Activated CD4-positive, alpha-beta T cell treated with anti-CD3 and anti-CD28 coated beads, Interleukin-2, Interleukin-6, amounts not matched to agents 100 ng/mL and 50 ng/mL, durations not matched to agents 16 hours and 8 hours (primary cell): ENCODE measurements at regions not wholly inside any gene's neighbourhood (a gene's known extent, or its start where the extent isn't known, plus 50 kb on each side); places are given as distances from the start of the nearest gene placed in this dataset.
"Not testable (repeated sequence)": the region's sequence is repeated elsewhere in the genome, so short reads cannot be mapped to it uniquely, and the experiment has no call there.

Source experiments
- DNase-seq: peaks from one replicate; pipeline ENCODE4 v3.0.0-alpha.2; 2020

DNA sequence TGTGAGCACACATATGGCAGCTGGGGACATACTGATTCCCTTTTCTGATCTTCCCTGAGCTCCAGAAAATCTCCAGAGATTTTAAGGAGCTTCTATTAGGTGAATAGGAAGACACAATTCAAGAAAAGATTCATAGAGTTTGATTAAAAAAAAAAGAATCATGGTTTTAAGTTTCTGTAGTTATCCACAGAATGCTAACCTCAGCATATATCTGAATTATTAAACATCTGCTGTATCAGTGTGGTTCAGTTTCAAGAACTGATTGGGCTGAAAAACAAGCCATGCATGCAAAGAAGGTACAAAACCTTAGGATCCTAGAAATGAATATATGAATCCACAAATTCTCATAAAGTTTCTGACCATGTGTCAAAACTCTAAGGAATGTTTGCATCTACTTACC lies 94.1 kb upstream of the ZNF438 start:
- DNase-seq = no peak

DNA sequence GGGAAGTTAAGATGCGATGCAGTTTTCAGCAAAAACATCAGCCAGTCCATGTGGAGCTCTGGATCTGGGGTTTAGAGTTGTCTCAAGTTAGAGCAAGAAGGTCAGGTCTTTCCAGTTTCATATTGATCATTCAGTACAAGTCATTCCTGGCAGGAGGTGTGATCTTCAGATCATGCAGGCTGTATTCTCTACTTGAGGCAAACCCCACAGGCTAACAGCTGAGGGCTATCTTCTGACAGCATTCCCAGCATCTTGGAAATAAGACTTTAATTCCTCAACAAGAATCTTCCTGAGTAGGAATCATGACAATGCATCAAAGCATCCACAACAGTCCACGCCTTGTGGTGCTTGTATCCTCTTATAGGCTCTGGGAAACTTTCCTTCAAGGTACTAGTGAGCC lies 94.9 kb upstream of the ZNF438 start:
- DNase-seq = no peak

DNA sequence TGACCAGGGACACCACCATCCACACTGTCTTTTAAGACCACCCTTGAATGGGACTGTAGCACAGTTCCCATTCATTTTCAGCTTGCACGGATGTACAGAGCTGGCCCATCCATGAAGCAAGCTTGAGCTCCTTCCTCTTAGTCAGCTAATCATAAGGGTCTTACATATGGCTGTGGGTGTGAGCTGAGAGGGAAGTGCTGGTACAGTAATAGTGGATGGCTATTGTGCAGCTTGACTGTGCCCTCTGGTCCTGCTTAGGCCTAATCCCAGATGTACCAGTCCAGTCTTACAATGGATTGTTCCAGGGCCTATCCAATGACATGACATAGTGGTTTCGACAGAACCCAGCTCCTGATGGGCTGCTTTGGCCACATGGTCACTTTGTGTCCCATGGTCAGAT lies 96.9 kb upstream of the ZNF438 start:
- no peak for DNase-seq

DNA sequence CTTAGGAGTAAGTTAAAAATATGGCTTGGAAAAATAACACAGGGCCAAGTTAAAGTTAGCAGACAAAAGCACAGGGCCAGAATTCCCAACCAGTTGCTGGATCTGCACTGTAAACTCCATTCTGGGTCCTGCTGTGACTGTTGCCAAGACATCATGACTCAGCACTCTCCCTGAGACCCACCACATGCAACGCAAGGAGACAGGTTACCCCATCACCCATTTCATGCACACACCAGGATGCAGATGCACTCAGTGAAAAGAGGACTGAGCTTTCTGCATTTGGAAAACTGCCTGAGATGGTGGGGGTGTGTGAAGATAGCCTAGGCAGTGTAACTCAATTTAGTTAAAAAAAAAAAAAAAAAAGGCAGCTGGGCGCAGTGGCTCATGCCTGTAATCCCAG lies 97.6 kb upstream of the ZNF438 start:
- DNase-seq = no peak

DNA sequence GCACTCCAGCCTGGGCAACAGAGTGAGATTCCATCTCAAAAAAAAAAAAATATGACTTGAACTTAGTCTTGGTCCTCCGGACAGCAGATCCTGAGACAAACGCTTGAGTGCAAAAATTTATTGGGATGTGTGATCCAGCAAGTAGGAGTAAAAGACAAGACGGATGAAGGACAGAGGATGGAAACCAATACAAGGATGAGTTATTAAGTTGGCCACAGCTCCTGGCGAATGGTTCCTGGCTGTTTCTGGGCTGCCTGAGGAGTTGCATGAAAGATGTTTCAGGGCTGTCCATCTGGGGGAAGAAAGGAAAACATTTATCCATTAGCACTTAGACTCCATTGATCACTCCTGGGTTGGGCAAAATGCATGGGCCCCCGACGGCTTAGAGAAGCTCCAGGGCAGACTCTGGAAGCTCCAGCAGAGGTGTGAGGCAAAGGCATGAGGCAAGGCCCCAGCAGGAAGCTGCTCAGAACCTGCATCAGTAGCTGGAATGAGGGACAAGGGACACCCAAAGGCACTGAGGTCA lies 98.3 kb upstream of the ZNF438 start:
- no peak for DNase-seq

DNA sequence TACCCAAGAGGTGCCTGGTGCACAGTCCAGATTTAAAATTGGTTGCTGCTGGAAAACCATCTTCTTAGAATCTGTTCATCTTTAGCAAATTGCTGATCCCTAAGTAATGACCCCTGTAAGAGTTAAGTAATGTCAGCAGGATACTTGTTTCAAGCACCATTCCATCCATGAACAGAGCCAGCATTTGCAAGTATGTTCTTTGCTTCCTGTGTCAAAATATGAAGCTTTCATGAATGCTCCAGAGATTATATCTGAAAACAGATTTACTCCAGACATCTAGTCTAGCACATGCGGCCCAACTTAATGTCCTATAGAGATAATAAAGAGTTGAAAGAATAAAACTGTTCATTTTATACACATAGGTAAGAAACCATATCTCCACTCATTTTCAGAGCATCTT lies 98.7 kb upstream of the ZNF438 start:
- no peak for DNase-seq

DNA sequence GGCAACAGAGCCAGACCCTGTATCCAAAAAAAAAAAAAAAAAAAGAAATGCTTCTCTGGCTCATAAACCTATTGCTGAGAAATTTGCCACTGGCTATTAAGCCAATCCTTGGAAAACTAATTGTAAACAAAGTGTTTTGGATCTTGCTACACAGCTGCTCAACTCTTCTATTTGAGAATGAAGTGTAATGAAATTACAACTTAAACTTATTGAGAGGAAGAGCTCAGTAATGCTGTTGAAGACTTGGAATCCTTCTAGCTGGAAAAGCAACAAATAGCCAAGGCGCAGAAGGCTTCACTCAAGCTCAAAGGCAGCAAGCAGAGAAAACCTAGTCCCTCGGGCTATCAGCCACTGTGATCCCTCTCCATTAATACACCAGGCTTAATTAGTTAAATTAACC lies 99.6 kb upstream of the ZNF438 start:
- no peak for DNase-seq

DNA sequence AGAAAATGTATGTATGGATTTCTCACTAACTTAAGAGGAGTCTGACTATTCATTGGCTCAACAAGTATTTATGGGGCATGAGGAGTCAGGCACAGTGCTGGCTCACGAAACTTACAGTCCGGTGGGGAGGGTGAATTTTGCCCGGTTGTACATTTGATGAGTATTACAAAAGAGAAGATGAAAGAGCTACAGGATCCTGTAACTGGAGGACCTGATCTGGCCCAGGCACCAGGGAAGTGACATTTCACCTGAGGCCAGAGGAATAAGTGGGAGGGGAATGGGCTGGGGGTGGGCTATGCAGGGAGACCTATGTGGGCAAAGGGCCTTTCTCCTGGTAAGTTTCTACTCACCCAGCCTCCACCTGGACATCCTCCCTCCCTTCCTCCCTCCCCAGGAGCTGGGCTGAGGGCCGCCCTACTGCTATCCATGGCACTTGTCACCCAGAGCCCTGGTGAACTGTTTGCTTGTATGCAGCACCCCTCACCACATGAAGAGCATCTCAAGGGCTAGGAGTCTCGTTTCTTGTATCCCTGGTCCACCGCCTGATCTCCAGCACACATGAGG lies 101.1 kb upstream of the ZNF438 start:
- DNase-seq = no peak

DNA sequence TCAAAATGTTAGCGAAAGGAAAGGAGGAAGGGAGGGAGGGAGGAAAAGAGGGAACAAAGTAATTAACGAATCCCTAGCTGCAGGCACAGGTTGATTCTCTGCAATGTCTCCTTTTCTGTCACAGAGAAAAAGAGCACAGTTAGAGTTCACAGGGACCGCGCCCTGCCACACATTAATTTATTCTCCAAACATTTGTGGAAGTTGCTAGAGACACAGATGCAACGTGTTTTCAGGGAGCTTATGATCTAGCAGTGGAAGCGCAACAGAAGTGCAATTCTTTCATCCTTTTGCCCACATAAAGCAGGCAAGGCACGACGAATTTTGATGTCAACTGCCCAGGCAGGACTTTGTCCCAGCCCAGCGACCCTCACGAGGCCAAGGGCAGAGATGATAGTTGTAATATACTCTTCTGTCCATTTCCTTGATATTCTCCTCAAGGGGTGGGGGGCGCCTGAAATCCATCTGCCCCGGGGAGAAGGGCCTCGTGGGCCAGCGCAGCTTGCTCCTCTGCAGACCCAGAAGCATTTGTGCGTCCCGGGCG lies 101.7 kb upstream of the ZNF438 start:
- DNase-seq = no peak

DNA sequence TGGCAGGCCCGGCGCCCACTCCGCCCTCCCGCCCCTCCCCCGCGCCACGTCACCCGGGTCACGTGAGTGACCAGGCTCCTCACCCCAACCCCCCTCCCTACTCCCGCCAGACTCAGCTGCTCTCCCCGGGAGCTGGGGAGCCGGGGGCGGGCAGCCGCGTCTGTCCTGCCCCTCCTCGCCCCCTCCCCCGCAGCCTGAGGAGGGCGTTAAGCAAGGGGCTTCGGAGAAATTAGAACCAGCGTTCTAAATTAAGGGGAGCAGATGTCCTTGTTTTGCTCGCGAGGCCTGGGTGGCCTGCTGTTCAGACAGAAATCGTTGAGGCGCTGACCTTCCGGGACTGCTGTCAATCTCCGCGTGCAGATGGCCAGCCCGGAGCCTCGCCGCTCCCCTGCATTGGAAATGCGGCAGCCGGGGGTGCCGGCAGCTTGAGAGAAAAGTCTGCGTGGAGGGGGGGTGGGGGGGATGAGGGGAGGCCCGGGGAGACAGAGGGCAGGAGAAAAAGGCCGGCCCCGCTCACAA lies 102.2 kb upstream of the ZNF438 start:
- DNase-seq = peak; percentile 82

DNA sequence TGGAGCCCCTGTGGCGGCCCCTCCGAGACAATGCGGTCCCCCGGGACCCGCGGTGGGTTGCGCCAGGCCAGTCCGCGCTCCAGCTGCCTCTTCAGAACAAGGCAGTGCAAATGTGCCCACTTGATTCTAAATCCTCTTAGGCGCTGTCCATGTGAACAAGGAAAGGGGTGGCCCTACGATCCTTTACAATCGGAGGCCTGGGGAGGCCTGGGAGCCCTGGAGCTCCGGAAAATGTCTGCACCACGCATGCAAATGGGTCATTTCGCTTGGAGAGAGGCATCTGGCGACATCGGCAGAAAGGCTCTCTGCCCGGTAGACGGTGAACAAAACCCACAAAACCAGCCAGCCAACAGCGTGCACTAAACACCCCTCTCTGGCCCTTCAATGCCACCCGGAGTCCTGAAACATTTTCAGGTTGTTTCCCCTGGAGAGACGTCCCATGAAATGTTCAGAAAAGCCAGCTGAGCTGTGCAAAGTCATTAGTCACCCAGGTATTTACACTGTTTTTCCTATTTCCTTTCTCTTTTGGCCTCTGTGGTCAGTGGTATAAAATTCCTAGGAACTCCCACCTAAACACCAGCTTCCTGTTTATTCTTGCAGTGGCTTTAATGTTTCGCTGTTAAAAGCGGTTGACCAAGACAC lies 102.8 kb upstream of the ZNF438 start:
- peak; percentile 42 for DNase-seq

DNA sequence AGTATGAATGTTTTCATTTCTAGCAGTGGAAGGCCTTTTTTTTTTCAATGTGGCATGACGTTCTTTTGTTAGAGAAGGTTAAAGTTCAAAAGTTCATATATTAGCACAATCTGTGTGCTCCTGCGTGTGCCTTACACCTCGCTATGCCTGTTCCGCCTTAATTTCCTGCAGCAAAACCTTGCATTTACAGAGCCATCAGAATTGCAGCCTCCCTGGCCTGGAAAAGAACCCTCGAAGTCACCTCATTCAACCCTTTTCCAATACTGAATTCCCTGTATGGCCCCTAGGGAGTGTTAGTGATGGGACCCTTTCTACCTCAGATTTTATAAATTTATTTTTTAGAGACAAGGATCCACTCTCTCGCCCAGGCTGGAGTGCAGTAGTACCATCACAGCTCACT lies 103.5 kb upstream of the ZNF438 start:
- no peak for DNase-seq

DNA sequence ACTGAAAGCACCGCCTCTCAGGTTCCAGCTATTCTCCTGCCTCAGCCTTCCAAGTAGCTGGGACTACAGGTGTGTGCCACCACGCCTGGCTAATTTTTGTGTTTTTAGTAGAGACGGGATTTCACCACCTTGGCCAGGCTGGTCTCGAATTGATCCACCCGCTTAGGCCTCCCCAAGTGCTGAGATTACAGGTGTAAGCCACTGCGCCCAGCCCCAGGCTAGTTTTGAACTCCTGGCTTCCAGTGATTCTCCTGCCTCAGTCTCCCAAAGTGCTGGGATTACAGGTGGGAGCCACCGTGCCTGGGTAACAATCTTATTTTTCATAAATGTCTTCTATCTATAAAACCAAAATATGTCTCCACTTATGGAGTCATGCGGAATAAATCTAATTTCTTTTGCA lies 104.1 kb upstream of the ZNF438 start:
- not testable (repeated sequence) for DNase-seq

DNA sequence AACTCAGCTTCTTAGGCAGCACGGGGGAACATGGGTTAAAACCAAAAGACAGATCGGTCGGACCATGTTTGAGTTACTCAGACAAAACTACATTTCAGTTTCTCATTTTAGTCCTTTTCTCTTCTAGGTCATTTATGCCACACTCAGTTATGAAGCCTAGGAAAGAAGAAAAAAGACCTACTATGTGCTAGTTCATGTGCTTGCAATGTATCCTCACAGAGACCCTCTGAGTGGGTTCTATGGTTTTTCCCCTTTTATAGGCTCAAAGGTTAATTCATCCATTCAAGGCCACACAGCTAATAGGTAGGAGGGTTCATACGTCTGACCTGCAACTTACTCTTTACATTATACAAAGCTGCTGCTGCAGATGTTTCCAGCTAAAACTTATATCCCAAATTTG lies 104.7 kb upstream of the ZNF438 start:
- no peak for DNase-seq

DNA sequence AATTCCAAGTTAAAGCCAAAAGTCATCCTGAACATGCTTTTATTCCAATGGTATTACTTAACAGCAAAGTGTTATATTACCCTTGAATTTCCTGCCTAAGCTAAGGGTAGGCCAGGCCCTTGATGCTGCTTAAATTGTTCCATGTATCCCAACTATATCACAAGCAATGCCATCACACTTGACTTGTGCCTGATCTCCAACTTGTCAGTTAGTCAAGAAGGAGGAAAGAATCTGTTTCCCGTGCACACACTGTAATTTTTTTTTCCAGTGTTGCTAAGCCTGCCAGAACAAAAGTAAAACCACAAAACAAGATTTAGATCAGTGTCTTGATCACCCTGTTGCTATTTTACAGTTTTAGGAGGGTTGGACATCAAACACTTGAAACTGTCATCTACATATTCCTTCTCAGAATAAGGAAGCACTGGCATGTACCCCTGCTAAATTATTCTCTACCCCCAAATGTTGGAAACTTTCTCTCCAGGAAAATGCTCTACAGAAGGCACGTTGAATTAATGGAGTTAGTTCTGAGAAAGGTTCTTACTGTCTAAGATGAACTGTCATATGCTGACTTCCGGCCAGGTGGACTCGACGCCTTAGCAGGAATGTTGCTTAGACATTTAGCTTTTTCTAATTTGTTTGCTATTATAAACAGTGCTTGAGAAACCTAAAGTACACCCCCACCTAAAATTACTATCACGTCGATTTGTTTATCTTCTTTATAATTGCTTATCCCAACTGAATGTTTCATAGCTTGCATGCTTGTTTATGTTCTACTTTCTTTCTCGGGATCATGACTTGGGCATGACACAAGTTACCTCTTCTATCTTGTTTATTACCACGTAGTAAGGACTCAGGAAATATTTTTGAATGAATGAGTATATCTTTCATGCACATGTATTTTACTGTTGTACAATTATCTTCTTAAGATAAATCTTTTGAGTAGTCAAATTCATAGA lies 105.5 kb upstream of the ZNF438 start:
- peak; percentile 31 for DNase-seq

DNA sequence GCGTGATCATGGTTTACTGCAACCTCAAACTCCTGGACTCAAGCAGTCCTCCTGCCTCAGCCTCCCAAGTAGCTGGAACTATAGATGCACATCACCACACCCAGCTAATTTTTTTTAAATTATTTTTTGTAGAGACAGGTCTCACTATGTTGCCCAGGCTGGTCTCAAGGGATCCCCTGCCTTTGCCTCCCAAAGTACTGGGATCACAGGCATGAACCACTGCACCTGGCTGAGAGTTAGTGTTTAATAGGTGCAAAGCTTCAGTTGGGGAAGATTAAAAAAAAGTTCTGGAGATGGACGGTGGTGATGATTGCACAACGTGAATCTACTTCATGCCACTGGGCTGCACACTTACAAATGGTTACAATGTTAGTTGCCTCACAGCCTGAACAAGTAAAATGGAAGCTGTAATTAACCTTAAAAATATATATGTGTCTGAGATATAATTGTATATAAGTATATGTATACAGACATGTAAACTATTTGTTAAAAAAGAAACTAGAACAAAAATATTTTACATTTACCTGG lies 106.4 kb upstream of the ZNF438 start:
- no peak for DNase-seq

DNA sequence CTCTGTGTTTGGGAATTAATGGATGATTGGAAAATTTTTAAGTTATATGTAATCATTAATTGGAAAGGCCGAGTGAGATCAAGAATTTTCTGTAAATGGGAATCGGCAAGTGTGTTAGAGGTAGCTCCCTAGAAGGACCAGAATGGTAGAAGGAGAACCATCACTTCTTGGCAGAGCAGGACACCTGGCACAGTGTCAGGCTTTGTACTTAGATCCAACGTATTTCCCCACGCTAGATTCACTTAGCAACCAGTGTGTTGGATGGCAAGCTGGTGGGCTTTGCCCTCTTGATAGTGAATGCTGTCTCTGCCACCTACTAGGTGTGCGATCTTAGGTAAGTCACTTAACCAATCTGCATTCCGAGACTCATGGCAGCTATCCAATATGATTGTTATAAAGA lies 107.8 kb upstream of the ZNF438 start:
- no peak for DNase-seq

DNA sequence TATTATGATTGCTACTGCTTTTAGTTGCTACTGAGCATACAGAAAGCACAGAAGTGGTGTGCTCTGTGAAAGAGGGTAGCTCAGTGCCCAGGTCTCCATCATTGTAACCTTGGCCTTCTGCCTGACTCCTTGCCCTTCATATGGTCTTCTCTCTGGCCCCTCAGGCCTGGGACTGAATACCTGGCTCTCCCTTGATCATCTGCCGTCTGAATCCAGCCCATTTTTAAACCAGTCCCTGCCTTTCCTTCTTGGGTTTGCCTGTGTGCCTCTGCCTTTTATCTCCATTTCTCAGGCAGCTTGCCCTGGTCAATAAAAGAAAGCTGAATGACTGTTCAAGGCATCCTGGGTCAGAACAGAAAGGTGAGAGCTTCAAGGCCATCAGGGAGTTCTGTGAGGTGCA lies 109.1 kb upstream of the ZNF438 start:
- DNase-seq = no peak

DNA sequence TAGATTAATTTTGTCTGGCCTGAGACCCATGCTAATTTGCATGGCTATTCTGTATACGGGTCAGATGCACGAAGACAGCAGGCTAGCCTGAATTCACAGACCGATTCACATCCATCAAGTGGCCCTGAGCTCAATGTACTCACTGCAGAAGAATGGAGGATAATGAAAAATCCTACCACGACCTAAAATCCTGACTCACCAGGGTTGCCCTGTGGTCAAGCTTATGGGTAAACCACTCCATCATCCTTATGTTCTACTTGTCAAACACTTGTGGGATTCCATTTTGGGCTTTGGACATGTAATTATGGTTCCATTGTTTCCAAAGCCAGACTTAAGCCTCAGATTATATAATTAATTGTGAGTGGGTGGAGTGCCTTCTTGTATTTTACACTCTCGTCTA lies 110.4 kb upstream of the ZNF438 start:
- no peak for DNase-seq

DNA sequence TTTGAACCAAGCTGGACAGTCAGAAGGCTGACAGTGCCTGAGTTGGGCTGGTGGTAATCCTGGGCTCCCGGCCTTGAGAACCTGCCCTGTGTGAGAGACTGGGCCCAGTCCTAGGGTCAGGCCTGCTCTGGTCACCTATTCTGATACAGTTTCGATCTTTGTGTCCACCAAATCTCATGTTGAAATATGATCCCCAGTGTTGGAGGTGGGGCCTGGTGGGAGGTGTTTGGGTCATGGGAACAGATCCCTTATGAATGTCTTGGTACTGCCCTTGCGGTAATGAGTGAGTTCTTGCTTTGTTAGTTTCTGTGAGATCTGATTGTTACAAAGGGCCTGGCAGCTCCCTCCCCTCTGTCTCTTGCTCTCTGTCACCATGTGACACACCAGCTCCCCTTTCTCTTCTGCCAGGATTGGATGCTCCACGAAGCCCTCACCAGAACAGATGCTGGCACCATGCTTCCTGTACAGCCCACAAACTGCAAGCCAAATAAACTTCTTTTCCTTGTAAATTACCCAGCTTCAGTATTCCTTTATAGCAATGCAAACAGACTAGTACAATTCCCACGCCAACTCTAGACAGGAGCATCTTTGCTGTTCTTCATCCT lies 111.8 kb upstream of the ZNF438 start:
- no peak for DNase-seq

DNA sequence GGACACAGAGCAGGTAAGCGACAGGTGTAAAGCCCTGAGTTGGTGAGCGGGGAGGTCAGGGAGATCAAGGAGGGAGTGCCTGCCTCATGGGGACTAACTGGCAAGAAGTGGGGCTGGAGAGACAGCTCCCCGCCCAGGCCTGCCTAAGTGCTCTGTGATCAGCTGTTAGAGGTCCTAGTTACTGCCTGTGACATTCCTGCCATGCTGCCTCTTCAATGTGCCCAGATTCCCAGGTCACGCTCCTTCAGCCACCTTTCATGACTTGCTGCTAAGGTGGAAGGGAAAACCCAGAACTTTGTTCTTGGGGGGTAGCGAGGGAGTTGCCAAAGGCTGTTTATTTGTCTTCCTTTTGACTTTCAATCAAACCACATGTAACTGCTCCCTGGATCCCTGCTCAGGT lies 114.3 kb upstream of the ZNF438 start:
- no peak for DNase-seq

DNA sequence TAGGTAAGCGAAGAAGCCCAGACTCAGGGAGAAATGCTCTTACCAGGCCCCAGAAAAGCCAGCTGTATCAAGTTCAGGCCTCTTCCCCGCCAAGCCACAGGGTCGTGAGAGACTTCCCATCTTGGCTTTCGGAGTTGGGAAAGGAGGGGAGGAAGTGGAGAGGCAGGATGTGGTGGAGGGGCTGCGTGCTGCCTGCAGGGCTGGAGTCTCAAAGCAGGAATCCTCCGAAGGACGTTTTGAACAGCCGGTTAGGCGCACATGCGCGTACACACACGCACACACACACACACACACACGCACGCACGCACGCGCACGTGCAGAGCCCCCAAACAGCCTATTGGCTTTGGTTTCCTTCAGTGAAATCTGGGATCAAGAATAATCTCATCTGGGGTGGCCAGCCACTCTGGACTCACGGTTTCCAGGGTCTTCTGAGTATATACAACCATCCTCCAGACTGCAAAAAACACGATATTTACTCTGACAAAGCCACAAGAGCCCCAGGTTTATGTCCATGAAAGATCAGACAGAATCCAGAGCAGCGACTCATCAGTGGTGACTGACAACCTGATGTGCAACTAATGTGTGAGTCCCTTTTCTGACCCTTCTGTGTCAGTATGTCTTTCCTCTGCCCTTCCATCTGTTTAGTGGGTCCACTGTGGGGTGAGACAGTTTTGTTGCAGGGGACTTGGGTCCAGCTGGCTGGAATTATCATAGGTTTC lies 115.0 kb upstream of the ZNF438 start:
- DNase-seq = no peak
